Breast epithelium (tissue), 3 donors: ENCODE measurements at regions not wholly inside any gene's neighbourhood (a gene's known extent, or its start where the extent isn't known, plus 50 kb on each side); places are given as distances from the start of the nearest gene placed in this dataset.

Experiments used
- POLR2A ChIP-seq: fragments of 450-650 bp; IDR thresholded peaks from one replicate; pipeline ENCODE4 v1.6.1; 2016; ENCODE audit warnings: antibody characterized with exemption, mild to moderate bottlenecking, moderate library complexity
- POLR2AphosphoS5 ChIP-seq, 3 donors: sonication (generic); formaldehyde crosslinking; IDR thresholded peaks; one replicate each; pipeline ENCODE4 v1.6.1; 2017; ENCODE audit warnings: antibody characterized with exemption in 3 of 3
- TF ChIP-seq, protein P1 (sequence below), 3 donors: fragments of 450-650 bp; IDR thresholded peaks; one replicate each; pipeline ENCODE4 v1.5.1; 2016 to 2017; ENCODE audit warnings: antibody characterized with exemption in 3 of 3, mild to moderate bottlenecking in 3 of 3, moderate library complexity in 3 of 3

GRCh38 chr18:44320619-44321460, 359.8 kb upstream of the SETBP1 start:
- TF ChIP-seq, protein P1, sequence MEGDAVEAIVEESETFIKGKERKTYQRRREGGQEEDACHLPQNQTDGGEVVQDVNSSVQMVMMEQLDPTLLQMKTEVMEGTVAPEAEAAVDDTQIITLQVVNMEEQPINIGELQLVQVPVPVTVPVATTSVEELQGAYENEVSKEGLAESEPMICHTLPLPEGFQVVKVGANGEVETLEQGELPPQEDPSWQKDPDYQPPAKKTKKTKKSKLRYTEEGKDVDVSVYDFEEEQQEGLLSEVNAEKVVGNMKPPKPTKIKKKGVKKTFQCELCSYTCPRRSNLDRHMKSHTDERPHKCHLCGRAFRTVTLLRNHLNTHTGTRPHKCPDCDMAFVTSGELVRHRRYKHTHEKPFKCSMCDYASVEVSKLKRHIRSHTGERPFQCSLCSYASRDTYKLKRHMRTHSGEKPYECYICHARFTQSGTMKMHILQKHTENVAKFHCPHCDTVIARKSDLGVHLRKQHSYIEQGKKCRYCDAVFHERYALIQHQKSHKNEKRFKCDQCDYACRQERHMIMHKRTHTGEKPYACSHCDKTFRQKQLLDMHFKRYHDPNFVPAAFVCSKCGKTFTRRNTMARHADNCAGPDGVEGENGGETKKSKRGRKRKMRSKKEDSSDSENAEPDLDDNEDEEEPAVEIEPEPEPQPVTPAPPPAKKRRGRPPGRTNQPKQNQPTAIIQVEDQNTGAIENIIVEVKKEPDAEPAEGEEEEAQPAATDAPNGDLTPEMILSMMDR (IDR thresholded peaks at IDR 0.05), result no peak
- TF ChIP-seq POLR2A (no peak), POLR2AphosphoS5 (IDR thresholded peaks at IDR 0.05) (no peak)
